NCI-H2171 treated with DMSO at 0.1 percent for 48 hours (cell line): ENCODE measurements at regions not wholly inside any gene's neighbourhood (a gene's known extent, or its start where the extent isn't known, plus 50 kb on each side); places are given as distances from the start of the nearest gene placed in this dataset.
A peak's percentile ranks its signal among the peaks of the same experiment; 100 is the strongest.
"Not testable (repeated sequence)": the region's sequence is repeated elsewhere in the genome, so short reads cannot be mapped to it uniquely, and the experiment has no call there.

Experiments used
- DNase-seq: peaks from one replicate; lab custom pipeline; 2025; lab: John Stamatoyannopoulos, UW

GRCh38 chr7:1300206-1300605 lies 67.5 kb downstream of the UNCX start:
- no peak for DNase-seq

DNA sequence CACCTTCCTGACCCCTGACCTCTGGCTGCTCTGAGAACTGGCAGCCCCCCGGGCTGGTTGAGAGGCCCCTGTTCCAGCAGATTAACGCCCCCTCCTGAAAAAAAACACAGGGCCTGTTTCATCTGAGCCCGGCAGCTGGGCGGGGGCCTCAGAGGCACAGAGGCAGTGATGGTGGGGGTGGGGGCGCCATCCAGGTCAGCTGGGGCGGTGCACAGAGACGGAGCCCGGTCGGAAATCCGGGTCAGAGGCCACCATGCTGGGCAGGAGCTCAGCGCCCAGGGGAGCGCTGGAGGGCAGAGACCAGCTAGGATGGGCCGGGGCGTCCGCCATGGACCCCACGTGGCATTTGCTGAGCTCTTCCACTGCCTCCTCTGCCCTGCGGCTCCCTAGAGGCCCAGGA lies 68.0 kb downstream of the UNCX start:
- no peak for DNase-seq

- DNase-seq, result peak; percentile 64
Observed at GRCh38 chr7:1301054-1301881, 68.6 kb downstream of the UNCX start.

- DNase-seq, result peak; percentile 64
Observed at GRCh38 chr7:1301882-1302251, 69.2 kb downstream of the UNCX start.

- DNase-seq, result no peak
Observed at GRCh38 chr7:1302936-1303335, 70.3 kb downstream of the UNCX start.

DNA sequence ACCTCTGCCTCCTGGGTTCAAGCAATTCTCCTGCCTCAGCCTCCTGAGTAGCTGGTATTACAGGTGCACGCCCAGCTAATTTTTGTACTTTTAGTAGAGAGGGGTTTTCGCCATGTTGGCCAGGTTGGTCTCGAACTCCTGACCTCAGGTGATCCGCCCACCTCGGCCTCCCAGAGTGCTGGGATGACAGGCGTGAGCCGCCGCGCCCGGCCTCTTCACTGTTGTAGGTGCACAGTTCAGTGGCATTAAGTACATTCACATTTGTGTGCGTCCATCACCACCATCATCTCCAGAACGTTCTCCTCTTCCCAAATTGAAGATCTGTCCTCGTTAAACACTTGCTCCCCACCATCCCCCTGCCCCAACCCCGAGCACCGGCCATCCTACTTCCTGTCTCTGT lies 71.3 kb downstream of the UNCX start:
- not testable (repeated sequence) for DNase-seq

GRCh38 chr7:1305873-1306272 lies 73.2 kb downstream of the UNCX start:
- DNase-seq, result no peak

DNA sequence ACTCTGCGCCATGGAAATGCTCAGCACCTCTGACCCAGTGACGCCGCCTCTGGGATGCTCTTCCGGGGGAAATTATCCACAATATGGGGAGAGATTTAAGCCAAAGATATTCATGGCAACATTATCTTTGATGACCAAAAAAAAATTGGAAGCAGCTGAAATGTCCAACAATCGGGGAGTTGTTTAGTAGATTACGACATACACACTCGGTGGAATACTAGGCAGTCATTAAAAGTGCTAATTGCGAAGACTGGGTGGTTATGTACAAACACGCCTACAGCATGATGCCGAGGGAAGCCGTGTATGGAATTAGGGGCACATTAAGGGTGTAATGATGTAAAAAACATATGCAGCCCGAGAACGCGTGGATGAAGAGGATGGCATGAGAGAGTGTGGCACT lies 75.2 kb downstream of the UNCX start:
- no peak for DNase-seq

DNA sequence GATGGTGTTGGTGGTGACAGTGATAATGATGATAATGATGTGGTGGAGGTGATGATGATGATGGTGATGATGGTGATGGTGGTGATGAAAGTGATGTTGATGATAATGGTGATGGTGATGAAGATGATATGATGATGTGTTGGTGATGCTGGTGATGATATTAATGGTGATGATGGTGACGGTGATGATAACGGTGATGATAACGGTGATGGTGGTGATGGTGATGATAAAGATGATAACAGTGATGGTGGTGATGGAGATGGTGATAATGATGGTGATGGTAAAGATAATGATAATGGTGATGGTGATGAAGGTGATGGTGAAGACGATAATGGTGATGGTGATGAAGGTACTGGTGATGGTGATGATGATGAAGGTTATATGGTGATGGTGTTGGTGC lies 76.6 kb downstream of the UNCX start:
- DNase-seq, result no peak

- DNase-seq, result no peak
Observed at GRCh38 chr7:1309996-1310395, 77.3 kb downstream of the UNCX start.

DNA sequence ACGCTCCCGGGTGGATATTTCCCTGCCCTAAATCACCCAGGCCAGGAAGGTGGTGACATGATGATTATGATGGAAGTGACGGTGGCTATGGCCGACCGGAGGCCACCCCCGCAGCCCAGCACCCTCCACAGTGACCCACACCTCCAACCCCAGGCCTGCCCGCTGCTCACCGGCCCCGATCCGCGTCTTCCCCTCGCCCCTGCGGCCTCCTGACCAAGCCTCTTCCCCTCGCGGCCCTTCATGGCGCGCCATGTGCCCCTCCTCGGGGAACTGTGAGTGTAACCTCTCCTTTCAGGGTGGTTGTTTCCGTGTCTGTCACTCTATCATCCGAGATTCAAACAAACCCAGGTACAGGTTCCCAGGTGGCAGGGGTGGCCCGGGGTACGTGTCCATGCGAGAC lies 78.3 kb downstream of the UNCX start:
- DNase-seq, result no peak

DNA sequence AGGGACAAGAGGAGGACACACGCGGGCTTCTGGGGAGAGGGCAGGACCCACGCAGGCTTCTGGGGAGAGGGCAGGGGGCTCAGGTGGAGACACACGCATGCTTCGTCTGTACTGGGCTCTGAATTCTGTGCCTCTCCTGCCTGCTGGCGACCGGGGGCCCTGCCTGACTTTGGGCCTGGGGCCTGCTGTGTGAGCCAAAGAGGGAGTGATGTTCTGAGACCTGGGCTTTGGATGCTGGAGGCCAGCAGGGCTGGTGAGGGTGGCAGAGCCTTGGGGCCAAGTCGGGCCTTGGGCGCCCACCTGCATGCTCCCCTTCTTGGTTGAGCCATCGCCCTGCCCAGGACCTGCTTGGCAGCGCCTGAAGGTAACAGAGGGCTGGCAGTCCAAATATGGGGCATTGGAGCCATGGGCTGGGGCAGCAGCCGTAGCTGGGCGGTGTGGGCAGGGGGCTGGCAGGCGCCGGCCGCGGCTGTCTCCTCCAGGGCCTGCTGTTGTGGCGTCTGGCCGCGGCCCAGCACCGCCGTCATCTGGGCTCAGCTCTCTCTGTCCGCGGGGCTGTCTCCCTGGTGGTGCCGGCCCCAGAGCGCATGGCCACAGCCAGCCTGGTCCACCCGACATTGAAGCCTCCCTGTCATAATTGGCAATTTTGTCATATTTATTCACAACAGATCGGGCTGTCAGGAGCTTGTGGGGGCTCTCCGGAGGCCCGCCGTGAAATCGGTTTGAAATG lies 78.9 kb downstream of the UNCX start:
- no peak for DNase-seq

DNA sequence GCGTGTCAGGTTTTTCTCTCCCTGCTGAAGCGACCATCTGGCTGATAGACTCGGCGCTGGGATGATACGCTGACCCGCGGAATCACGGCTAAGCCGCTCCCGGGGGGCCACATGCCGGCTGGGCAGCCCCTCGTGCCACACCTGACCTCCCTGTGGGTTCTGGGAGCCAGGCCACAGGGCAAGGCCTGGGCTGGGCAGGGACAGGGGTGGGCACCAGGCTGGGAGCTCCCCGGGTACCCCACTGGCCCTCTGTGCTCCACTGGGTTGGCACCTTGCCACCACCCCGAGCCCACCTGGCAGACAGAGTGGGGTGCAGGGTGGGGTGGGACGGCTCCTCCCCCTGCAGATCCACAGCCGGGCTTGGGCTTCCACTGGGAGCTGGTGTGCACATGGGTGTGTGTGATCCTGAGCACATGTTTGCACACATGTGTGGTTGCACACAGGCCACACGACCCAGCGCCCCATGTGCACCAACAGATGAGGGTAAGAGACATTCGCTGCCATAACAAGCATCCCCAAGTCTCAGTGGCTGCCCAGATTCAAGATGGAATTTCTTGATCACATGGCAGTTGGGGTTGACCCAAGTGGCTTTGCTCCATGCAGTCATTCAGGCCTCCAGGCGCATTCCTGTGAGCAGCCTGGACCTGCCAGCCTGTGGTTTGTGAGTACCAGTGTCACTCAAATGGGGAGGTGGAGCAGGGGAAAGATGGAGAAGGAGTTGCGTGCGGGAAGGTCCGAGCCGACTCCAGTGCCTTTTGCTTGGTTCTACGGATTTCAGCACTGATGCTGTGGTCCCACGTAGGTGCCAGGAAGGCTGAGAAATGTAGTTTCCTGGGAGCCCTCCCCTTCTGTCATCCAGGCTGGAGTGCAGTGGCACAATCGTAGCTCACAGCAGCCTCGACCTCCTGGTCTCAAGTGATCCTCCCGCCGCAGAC lies 79.7 kb downstream of the UNCX start:
- no peak for DNase-seq

DNA sequence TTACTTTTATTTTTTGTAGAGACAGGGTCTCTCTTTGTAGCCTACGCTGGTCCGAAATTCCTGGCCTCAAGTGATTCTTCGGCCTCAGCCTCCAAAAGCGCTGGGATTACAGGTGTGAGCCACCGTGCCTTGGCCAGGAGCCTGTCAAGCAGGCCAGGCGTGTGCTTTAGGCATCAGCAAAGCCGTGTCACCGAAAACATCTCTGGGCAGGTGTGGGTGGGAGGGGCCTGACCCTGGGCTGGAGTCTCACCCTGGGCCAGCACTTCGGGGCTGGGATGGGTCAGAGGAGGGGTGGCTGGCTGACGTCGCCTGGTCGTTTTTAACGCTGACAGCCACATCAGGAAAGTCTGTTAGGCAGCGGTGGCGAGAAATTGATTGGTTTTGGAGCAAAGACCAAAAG lies 80.9 kb downstream of the UNCX start:
- DNase-seq, result no peak

- DNase-seq, result no peak
Observed at GRCh38 chr7:1314021-1314907, 81.6 kb downstream of the UNCX start.

GRCh38 chr7:1314908-1315450 lies 82.3 kb downstream of the UNCX start:
- DNase-seq, result no peak

DNA sequence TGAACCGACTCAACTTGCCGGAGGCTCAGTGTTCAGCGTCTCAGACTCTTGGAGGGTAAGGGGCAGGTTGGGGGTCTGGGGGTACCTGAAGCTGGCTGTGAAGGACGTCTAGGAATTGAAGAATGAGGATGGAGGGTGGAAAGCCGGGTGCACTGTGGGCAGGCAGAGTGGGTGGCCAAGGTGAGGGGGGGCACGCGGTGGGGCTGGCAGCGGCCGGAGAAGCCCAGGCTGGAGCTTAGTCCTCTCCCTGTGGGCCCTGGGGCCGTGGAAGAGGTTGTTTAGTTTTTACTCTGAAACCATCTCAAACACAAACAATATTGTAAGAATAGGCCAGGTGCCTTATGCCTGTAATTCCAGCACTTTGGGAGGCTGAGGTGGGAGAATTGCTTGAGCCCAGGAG lies 83.4 kb downstream of the UNCX start:
- no peak for DNase-seq

DNA sequence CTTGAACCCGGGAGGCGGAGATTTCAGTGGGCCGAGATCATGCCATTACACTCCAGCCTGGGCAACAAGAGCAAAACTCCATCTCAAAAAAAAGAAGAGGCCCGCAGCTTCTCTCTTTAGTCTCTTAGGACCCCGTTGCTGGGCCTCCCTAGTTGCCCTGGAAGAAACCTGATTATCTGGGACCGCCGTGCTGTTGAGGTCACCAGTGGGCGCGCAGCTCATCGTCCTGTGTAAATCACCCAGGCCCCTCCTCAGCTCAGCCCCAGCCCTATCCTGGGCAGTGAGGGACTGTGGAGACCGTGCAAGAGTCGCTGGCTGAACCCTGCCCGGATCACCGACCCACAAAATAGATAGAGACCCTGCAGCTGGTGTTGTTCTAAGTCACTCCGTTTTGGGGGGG lies 85.0 kb downstream of the UNCX start:
- no peak for DNase-seq

GRCh38 chr7:1318051-1318450 lies 85.4 kb downstream of the UNCX start:
- DNase-seq, result no peak

GRCh38 chr7:1318661-1319060 lies 86.0 kb downstream of the UNCX start:
- no peak for DNase-seq

GRCh38 chr7:1320616-1321240 lies 88.1 kb downstream of the UNCX start:
- no peak for DNase-seq
